Common myeloid progenitor, CD34-positive (primary cell): ENCODE measurements at regions not wholly inside any gene's neighbourhood (a gene's known extent, or its start where the extent isn't known, plus 50 kb on each side); places are given as distances from the start of the nearest gene placed in this dataset.

ENCODE experiments used
- CTCF ChIA-PET: fragments of 350-600 bp; sonication (Branson Sonifier 250); formaldehyde crosslinking; loops from one replicate; lab custom pipeline; 2021; ENCODE audit warnings: antibody characterized with exemption; lab: Charles Lee
- POLR2A ChIA-PET: fragments of 350-600 bp; sonication (Branson Sonifier 250); formaldehyde crosslinking; loops from one replicate; lab custom pipeline; 2021; ENCODE audit warnings: antibody characterized with exemption; lab: Charles Lee
- DNase-seq, 3 donors: peaks; one replicate each; pipeline versions ENCODE4 v3.0.0 to v3.0.0-alpha.2; 2013
- H3K27ac ChIP-seq, 2 experiments: 1 replicate in 1 of 2; 2 replicates in 1 of 2; pipeline ENCODE4 v1.7.0; 2013; ENCODE audit warnings: inconsistent platforms in 2 of 2, low read length in 2 of 2, mild to moderate bottlenecking in 2 of 2, low read depth in 1 of 2, moderate library complexity in 1 of 2; ENCODE audit not compliant: severe bottlenecking in 2 of 2, insufficient read depth in 1 of 2, poor library complexity in 1 of 2
- H3K27me3 ChIP-seq, 5 experiments: replicated peaks in 2 of 5; 1 replicate in 3 of 5; 2 replicates in 2 of 5; pipeline versions ENCODE4 v1.6.1 to v1.7.0; 2013; ENCODE audit warnings: low read length in 4 of 5, mild to moderate bottlenecking in 2 of 5, moderate library complexity in 2 of 5, inconsistent platforms in 1 of 5; ENCODE audit not compliant: insufficient read depth in 5 of 5, control insufficient read depth in 4 of 5
- H3K36me3 ChIP-seq, 4 experiments: 1 replicate in 2 of 4; 2 replicates in 2 of 4; pipeline versions ENCODE4 v1.6.1 to v1.7.0; 2013; ENCODE audit warnings: low read length in 3 of 4, control low read depth in 1 of 4, mild to moderate bottlenecking in 1 of 4; ENCODE audit not compliant: control insufficient read depth in 4 of 4, insufficient read depth in 4 of 4
- H3K4me1 ChIP-seq, 4 experiments: 1 replicate in 3 of 4; 2 replicates in 1 of 4; pipeline versions ENCODE4 v1.6.1 to v1.7.1; 2013; ENCODE audit warnings: low read length in 3 of 4, mild to moderate bottlenecking in 3 of 4, control low read depth in 1 of 4, inconsistent platforms in 1 of 4, moderate library complexity in 1 of 4; ENCODE audit not compliant: control insufficient read depth in 4 of 4, insufficient read depth in 4 of 4; ENCODE audit errors: control extremely low read depth in 1 of 4
- H3K4me3 ChIP-seq, 7 experiments: 1 replicate in 4 of 7; 2 replicates in 3 of 7; pipeline versions ENCODE4 v1.5.1 to v1.7.0; 2013; ENCODE audit warnings: mild to moderate bottlenecking in 7 of 7, low read length in 6 of 7, moderate library complexity in 6 of 7, inconsistent platforms in 2 of 7, low read depth in 2 of 7, control low read depth in 1 of 7; ENCODE audit not compliant: insufficient read depth in 4 of 7, control insufficient read depth in 1 of 7; ENCODE audit errors: extremely low read depth in 1 of 7
- H3K9me3 ChIP-seq, 5 experiments: 1 replicate in 4 of 5; 2 replicates in 1 of 5; pipeline versions ENCODE4 v1.6.1 to v1.7.1; 2013; ENCODE audit warnings: low read length in 4 of 5, mild to moderate bottlenecking in 2 of 5, inconsistent platforms in 1 of 5, low read depth in 1 of 5, moderate library complexity in 1 of 5; ENCODE audit not compliant: control insufficient read depth in 4 of 5, insufficient read depth in 2 of 5; ENCODE audit errors: control extremely low read depth in 1 of 5
- WGBS: methylation state at CpG from one replicate; pipeline ENCODE4 v1.1.5; 2013; ENCODE audit not compliant: insufficient coverage; 5-methylcytosine and 5-hydroxymethylcytosine counted together

DNA sequence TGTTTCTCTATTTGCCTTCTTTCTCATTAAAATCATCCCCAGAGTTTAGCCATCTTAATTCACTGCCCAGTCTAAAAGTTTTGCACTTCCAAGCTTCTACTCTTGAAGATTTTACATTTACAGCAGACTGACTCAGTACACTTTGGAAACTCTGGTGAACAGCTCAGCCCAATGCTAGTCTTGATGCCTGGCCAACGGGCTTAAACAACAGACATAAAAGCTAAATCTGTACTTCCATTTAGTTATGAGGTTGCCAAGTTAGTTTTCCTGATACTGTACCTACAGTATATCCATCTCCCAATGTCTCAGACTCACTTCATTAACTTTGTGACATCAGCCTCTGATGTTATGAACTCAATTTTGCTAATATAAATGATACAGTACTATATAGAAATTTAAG lies 891.8 kb upstream of the SOX9 start:
- DNase-seq: no peak
- no peak overlapping the region for H3K27ac ChIP-seq
- WGBS: no CpG with 5 or more reads among the region's 1 CpG

DNA sequence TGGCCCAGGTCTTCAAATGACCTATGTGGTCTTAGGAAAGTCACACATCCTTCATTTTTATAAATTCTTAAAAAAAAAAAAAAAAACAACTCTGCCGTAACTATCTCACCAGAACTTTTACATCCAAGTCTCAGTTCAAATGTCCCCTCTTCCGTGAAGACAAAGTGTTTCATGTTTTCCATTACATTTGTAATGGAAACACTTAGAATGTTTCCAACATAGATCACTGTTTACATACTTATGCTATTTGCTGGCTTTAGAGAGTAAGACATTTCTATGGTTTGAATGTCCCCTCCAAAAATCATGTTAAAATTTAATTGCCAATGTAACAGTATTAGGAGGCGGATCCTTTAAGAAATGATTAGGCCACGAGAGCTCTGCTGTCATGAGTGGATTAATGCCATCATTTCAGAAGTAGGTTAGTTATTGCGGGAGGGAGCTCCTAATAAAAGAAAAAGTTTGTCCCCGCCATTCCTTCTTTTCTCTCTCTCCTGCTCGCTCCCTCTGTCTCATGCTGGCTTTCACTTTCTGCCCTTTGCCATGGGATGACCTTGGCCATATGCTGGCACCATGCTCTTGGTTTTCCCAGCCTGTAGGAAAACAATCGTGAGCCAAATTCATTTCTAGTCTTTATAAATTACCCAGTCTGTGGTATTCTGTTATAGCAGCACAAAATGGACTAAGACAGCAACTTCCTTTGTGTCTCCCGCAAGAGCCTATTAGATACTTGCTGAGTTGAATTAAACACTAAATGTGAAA lies 887.8 kb upstream of the SOX9 start:
- H3K27ac ChIP-seq: no peak overlapping the region
- no peak overlapping the region for H3K4me3 ChIP-seq
- no peaks in the 10 kb centered on the region for H3K9me3 ChIP-seq
- ChIA-PET CTCF (no interaction called here), POLR2A (no interaction called here)
- no peaks in the 10 kb centered on the region for H3K4me1 ChIP-seq
- H3K27me3 ChIP-seq: peaks cover 0 to 2% (median 0%) of the 10 kb centered on the region in 5 experiments
- DNase-seq: no peak
- no peaks in the 10 kb centered on the region for H3K36me3 ChIP-seq
- WGBS: 96% methylated on average over 4 of the region's 9 CpGs

More for the DNA sequence above, 891.8 kb upstream of the SOX9 start:
- no peaks in the 10 kb centered on the region for H3K9me3 ChIP-seq
- no peak overlapping the region for H3K4me3 ChIP-seq
- CTCF ChIA-PET: no interaction called here
- POLR2A ChIA-PET: no interaction called here
- H3K36me3 ChIP-seq: no peaks in the 10 kb centered on the region
- H3K27me3 ChIP-seq: no peaks in the 10 kb centered on the region
- H3K4me1 ChIP-seq: no peaks in the 10 kb centered on the region

DNA sequence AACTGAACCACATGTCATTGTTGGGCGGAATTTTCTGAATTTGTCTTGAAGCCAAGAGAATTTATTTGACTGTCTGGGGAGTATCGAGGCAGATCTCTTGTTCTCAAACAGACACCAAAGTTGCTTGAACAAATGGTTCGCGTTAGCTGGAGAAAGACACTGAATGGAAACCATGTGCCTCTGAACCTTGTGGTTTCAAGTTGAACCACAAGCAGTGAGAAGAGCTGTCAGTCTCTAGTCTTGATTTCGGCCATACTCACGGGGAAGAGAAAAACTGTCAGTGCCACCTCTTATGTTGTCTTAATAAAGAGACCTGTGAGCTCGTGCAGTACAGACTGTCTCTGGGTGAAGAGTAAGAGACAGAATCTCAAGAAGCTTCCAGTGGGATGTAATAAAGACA lies 886.5 kb upstream of the SOX9 start:
- Histone ChIP-seq H3K4me3 (no peak overlapping the region), H3K27ac (no peak overlapping the region), H3K36me3 (no peaks in the 10 kb centered on the region), H3K27me3 (peaks cover 0 to 2% (median 0%) of the 10 kb centered on the region in 5 experiments), H3K4me1 (no peaks in the 10 kb centered on the region), H3K9me3 (no peaks in the 10 kb centered on the region)
- 100% methylated on average over 6 of the region's 7 CpGs for WGBS
- POLR2A ChIA-PET: no interaction called here
- CTCF ChIA-PET: no interaction called here
- DNase-seq: no peak

DNA sequence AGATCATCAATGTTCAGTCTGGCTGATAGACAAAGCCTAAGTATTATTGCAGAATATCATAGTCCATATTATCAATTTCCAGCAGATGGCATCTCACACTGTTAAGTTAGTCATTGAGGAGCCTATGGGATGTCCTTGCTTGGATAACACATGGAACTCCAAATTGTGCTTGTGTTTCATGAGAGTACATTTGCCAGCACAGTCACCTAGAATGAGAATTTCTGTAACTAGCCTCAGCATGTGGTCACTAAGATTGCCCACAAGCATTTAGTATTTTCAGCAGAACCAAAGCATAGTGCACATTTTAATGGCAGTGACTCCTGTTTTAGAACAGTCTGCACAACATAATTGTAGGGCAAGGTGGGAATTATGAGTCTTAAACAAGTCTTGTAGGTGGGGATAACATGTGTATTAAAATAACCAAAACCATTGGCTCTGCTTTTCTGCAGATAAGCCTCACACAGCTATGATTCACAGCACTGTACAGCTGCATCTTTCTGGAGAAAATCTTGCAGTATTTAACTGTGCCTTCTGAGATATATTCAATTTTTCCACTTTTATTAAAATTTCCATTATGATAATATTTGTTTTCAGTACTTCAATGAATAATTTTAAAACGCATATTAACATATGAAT lies 882.8 kb upstream of the SOX9 start:
- H3K9me3 ChIP-seq: no peaks in the 10 kb centered on the region
- no CpG with 5 or more reads among the region's 1 CpG for WGBS
- no peaks in the 10 kb centered on the region for H3K4me1 ChIP-seq
- peaks cover 0 to 2% (median 0%) of the 10 kb centered on the region in 5 experiments for H3K27me3 ChIP-seq
- no peak for DNase-seq
- CTCF ChIA-PET: no interaction called here
- H3K27ac ChIP-seq: no peak overlapping the region
- no peaks in the 10 kb centered on the region for H3K36me3 ChIP-seq
- POLR2A ChIA-PET: no interaction called here
- H3K4me3 ChIP-seq: no peak overlapping the region

DNA sequence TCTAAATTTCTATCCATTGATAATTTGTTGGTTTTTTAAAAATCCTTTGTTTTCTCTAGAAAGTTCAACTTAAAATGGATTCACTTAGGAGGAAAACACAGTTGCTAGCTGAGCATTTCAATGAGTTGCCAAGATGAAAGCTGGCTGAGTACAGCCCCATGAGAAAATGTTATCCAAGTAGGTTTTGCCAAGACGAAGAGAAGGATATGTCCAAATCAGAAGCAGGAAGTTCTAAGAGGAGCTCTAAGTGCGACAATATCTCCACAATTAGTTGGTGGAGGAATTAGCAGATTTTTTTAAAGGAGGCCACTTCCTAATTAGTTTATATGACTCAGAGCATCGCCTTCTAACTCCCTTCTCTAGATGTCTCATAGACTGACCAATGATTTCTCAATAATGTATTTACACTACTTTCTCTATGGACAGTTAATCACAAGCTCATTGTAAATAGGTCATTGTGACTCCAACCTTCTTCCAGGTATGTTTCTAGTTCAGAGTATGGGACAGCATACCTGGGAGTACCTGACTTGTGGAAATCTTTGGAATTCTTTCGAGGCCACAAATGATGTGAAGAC lies 873.3 kb upstream of the SOX9 start:
- CTCF ChIA-PET: no interaction called here
- 86% methylated on average over 3 of the region's 4 CpGs for WGBS
- DNase-seq: no peak

DNA sequence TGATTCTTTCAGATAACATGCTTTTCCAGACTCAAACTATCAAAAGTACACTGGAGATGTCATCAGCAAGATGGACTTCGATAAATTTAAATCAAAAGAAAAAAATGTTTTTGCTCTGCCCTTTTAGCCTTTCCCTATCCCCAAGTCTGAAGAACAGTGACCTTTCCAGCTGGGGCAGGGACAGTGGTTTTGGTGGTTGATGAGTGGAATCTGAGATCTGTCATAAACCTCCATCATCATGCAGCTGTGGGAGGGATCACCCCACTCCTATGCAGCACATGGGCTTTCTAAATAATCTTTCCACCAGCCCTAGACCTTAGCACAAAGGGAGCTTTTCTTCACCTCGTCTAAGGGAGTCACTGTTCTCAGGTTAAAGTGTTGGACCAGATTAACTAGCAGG lies 869.5 kb upstream of the SOX9 start:
- ChIA-PET POLR2A (no interaction called here), CTCF (no interaction called here)
- peaks cover 0 to 1% (median 0%) of the 10 kb centered on the region in 5 experiments for H3K9me3 ChIP-seq
- no peak for DNase-seq
- H3K27ac ChIP-seq: no peak overlapping the region
- WGBS: no CpG with 5 or more reads among the region's 2 CpGs
- no peak overlapping the region for H3K4me3 ChIP-seq
- H3K27me3 ChIP-seq: no peaks in the 10 kb centered on the region
- no peaks in the 10 kb centered on the region for H3K36me3 ChIP-seq
- H3K4me1 ChIP-seq: no peaks in the 10 kb centered on the region

More for the DNA sequence above, 873.3 kb upstream of the SOX9 start:
- H3K27ac ChIP-seq: no peak overlapping the region
- no peaks in the 10 kb centered on the region for H3K27me3 ChIP-seq
- POLR2A ChIA-PET: no interaction called here
- peaks cover 0 to 1% (median 0%) of the 10 kb centered on the region in 5 experiments for H3K9me3 ChIP-seq
- H3K4me3 ChIP-seq: no peak overlapping the region
- H3K4me1 ChIP-seq: no peaks in the 10 kb centered on the region
- H3K36me3 ChIP-seq: no peaks in the 10 kb centered on the region

DNA sequence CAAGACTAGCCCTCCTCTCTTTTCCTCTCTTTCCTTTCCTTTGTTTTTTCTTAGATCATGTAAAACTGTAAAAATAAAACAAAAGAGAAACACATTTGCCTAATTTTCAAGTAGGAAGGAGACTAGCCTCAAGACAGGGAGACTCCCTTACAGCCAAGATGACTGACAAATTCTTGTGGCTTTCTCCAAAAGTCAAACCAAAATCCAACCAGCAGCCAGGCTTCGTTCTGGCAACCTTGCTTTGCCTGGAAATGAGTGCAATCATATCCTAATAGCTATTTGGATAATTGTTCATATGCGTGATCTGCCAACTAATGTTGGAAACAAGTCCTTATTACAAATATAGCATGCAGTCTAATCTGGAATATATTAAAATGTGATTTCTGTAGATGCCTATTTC lies 868.9 kb upstream of the SOX9 start:
- WGBS: 80% methylated on average over 1 of the region's 2 CpGs
- no peaks in the 10 kb centered on the region for H3K36me3 ChIP-seq
- no peak overlapping the region for H3K4me3 ChIP-seq
- H3K27me3 ChIP-seq: no peaks in the 10 kb centered on the region
- H3K27ac ChIP-seq: no peak overlapping the region
- H3K9me3 ChIP-seq: no peaks in the 10 kb centered on the region
- POLR2A ChIA-PET: no interaction called here
- CTCF ChIA-PET: no interaction called here
- DNase-seq: no peak
- no peaks in the 10 kb centered on the region for H3K4me1 ChIP-seq
